ENCODE measurements at regions not wholly inside any gene's neighbourhood (a gene's known extent, or its start where the extent isn't known, plus 50 kb on each side); places are given as distances from the start of the nearest gene placed in this dataset.

GRCh38 chr20:39222101-39222500 is 260.0 kb downstream of the DHX35 start:
- H3K4me1 ChIP-seq (ENCODE audit: insufficient read depth) = no peaks in the 10 kb centered on the region
- H3K27me3 ChIP-seq (ENCODE audit: insufficient read depth) = no peaks in the 10 kb centered on the region
- Mint-ChIP-seq H3K4me3 (no peak overlapping the region), H3K36me3 (ENCODE audit: low read depth) (no peaks in the 10 kb centered on the region), H3K9me3 (no peaks in the 10 kb centered on the region), H3K27me3 (ENCODE audit: insufficient read depth, low read depth, poor library complexity) (no peaks in the 10 kb centered on the region), H3K27ac (no peak overlapping the region), H3K4me1 (no peaks in the 10 kb centered on the region)
- H3K36me3 ChIP-seq (ENCODE audit: insufficient read depth) = no peaks in the 10 kb centered on the region
- no peak for ATAC-seq
- TF ChIP-seq POLR2AphosphoS5 (IDR thresholded peaks at IDR 0.05; ENCODE audit: low read depth) = no peak
- TF ChIP-seq, protein P1, sequence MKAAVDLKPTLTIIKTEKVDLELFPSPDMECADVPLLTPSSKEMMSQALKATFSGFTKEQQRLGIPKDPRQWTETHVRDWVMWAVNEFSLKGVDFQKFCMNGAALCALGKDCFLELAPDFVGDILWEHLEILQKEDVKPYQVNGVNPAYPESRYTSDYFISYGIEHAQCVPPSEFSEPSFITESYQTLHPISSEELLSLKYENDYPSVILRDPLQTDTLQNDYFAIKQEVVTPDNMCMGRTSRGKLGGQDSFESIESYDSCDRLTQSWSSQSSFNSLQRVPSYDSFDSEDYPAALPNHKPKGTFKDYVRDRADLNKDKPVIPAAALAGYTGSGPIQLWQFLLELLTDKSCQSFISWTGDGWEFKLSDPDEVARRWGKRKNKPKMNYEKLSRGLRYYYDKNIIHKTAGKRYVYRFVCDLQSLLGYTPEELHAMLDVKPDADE (IDR thresholded peaks at IDR 0.05) = no peak
- TF ChIP-seq, protein P2, sequence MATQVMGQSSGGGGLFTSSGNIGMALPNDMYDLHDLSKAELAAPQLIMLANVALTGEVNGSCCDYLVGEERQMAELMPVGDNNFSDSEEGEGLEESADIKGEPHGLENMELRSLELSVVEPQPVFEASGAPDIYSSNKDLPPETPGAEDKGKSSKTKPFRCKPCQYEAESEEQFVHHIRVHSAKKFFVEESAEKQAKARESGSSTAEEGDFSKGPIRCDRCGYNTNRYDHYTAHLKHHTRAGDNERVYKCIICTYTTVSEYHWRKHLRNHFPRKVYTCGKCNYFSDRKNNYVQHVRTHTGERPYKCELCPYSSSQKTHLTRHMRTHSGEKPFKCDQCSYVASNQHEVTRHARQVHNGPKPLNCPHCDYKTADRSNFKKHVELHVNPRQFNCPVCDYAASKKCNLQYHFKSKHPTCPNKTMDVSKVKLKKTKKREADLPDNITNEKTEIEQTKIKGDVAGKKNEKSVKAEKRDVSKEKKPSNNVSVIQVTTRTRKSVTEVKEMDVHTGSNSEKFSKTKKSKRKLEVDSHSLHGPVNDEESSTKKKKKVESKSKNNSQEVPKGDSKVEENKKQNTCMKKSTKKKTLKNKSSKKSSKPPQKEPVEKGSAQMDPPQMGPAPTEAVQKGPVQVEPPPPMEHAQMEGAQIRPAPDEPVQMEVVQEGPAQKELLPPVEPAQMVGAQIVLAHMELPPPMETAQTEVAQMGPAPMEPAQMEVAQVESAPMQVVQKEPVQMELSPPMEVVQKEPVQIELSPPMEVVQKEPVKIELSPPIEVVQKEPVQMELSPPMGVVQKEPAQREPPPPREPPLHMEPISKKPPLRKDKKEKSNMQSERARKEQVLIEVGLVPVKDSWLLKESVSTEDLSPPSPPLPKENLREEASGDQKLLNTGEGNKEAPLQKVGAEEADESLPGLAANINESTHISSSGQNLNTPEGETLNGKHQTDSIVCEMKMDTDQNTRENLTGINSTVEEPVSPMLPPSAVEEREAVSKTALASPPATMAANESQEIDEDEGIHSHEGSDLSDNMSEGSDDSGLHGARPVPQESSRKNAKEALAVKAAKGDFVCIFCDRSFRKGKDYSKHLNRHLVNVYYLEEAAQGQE (IDR thresholded peaks at IDR 0.05; ENCODE audit: unreplicated experiment) = no peak
- TF ChIP-seq EZH2phosphoT487 (IDR thresholded peaks at IDR 0.05; ENCODE audit: unreplicated experiment) = no peak
- no peak for TF ChIP-seq ZNF331 (CRISPR knock-in tag; IDR thresholded peaks at IDR 0.05; ENCODE audit: low read depth)
- TF ChIP-seq CREB1 (CRISPR knock-in tag; IDR thresholded peaks at IDR 0.05; ENCODE audit: low read depth) = no peak
- no peak for TF ChIP-seq NANOG (IDR thresholded peaks at IDR 0.05; ENCODE audit: borderline replicate concordance)
- TF ChIP-seq, protein P3, sequence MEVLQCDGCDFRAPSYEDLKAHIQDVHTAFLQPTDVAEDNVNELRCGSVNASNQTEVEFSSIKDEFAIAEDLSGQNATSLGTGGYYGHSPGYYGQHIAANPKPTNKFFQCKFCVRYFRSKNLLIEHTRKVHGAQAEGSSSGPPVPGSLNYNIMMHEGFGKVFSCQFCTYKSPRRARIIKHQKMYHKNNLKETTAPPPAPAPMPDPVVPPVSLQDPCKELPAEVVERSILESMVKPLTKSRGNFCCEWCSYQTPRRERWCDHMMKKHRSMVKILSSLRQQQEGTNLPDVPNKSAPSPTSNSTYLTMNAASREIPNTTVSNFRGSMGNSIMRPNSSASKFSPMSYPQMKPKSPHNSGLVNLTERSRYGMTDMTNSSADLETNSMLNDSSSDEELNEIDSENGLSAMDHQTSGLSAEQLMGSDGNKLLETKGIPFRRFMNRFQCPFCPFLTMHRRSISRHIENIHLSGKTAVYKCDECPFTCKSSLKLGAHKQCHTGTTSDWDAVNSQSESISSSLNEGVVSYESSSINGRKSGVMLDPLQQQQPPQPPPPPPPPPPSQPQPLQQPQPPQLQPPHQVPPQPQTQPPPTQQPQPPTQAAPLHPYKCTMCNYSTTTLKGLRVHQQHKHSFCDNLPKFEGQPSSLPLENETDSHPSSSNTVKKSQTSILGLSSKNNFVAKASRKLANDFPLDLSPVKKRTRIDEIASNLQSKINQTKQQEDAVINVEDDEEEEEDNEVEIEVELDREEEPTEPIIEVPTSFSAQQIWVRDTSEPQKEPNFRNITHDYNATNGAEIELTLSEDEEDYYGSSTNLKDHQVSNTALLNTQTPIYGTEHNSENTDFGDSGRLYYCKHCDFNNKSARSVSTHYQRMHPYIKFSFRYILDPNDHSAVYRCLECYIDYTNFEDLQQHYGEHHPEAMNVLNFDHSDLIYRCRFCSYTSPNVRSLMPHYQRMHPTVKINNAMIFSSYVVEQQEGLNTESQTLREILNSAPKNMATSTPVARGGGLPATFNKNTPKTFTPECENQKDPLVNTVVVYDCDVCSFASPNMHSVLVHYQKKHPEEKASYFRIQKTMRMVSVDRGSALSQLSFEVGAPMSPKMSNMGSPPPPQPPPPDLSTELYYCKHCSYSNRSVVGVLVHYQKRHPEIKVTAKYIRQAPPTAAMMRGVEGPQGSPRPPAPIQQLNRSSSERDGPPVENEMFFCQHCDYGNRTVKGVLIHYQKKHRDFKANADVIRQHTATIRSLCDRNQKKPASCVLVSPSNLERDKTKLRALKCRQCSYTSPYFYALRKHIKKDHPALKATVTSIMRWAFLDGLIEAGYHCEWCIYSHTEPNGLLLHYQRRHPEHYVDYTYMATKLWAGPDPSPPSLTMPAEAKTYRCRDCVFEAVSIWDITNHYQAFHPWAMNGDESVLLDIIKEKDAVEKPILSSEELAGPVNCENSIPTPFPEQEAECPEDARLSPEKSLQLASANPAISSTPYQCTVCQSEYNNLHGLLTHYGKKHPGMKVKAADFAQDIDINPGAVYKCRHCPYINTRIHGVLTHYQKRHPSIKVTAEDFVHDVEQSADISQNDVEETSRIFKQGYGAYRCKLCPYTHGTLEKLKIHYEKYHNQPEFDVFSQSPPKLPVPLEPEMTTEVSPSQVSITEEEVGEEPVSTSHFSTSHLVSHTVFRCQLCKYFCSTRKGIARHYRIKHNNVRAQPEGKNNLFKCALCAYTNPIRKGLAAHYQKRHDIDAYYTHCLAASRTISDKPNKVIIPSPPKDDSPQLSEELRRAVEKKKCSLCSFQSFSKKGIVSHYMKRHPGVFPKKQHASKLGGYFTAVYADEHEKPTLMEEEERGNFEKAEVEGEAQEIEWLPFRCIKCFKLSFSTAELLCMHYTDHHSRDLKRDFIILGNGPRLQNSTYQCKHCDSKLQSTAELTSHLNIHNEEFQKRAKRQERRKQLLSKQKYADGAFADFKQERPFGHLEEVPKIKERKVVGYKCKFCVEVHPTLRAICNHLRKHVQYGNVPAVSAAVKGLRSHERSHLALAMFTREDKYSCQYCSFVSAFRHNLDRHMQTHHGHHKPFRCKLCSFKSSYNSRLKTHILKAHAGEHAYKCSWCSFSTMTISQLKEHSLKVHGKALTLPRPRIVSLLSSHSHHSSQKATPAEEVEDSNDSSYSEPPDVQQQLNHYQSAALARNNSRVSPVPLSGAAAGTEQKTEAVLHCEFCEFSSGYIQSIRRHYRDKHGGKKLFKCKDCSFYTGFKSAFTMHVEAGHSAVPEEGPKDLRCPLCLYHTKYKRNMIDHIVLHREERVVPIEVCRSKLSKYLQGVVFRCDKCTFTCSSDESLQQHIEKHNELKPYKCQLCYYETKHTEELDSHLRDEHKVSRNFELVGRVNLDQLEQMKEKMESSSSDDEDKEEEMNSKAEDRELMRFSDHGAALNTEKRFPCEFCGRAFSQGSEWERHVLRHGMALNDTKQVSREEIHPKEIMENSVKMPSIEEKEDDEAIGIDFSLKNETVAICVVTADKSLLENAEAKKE (CRISPR knock-in tag; IDR thresholded peaks at IDR 0.05) = no peak
- H3K9me2 ChIP-seq (ENCODE audit: insufficient read depth) = no peaks in the 10 kb centered on the region
- H4K20me1 ChIP-seq (replicated peaks; ENCODE audit: insufficient read depth) = no peaks in the 10 kb centered on the region
- no peak overlapping the region for H3K4me2 ChIP-seq
- H3K79me2 ChIP-seq (replicated peaks; ENCODE audit: insufficient read depth) = no peaks in the 10 kb centered on the region
- H2AFZ ChIP-seq = no peak overlapping the region
- no peak overlapping the region for H3K4me3 ChIP-seq
- H3F3A ChIP-seq (replicated peaks; ENCODE audit: low read depth) = no peaks in the 10 kb centered on the region
- no peak overlapping the region for H3K27ac ChIP-seq (ENCODE audit: low read depth)
- DNase-seq (ENCODE audit: low spot score) = peak; percentile 5
